ENCODE measurements at regions not wholly inside any gene's neighbourhood (a gene's known extent, or its start where the extent isn't known, plus 50 kb on each side); places are given as distances from the start of the nearest gene placed in this dataset.

DNA sequence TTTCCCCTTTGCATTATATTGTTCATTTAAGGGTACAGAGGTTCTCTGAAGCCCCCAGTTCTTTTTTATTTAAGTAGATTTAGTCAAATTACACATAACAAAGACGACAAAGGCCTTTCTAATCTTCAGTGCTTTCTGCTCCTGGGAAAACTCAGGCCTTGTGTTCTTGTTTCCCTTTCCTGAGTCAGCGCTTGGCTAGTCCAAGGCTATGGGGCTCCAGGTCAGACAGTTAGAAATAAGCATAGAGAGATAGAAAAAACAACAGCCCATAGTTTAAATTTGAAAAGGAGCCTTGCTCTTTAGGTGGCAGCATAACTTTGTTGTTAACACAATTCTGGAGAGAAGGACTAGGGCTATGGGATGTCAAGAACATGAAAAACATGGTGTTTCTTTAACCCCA lies 97.3 kb downstream of the PPP1R2C start:
- TF ChIP-seq, protein P1, sequence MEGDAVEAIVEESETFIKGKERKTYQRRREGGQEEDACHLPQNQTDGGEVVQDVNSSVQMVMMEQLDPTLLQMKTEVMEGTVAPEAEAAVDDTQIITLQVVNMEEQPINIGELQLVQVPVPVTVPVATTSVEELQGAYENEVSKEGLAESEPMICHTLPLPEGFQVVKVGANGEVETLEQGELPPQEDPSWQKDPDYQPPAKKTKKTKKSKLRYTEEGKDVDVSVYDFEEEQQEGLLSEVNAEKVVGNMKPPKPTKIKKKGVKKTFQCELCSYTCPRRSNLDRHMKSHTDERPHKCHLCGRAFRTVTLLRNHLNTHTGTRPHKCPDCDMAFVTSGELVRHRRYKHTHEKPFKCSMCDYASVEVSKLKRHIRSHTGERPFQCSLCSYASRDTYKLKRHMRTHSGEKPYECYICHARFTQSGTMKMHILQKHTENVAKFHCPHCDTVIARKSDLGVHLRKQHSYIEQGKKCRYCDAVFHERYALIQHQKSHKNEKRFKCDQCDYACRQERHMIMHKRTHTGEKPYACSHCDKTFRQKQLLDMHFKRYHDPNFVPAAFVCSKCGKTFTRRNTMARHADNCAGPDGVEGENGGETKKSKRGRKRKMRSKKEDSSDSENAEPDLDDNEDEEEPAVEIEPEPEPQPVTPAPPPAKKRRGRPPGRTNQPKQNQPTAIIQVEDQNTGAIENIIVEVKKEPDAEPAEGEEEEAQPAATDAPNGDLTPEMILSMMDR (conservative IDR thresholded peaks at IDR 0.05 in 1 of 2, IDR thresholded peaks at IDR 0.05 in 1 of 2; ENCODE audit: extremely low read depth in 1 of 2, insufficient read depth in 1 of 2, low read depth in 1 of 2, low read length in 2 of 2) = no peak
- TF ChIP-seq EZH2 (IDR thresholded peaks at IDR 0.05; ENCODE audit: borderline replicate concordance, low read length) = no peak

Measured in mammary epithelial cell (primary cell).